ENCODE measurements at regions not wholly inside any gene's neighbourhood (a gene's known extent, or its start where the extent isn't known, plus 50 kb on each side); places are given as distances from the start of the nearest gene placed in this dataset.
"Not testable (repeated sequence)": the region's sequence is repeated elsewhere in the genome, so short reads cannot be mapped to it uniquely, and the experiment has no call there.

GRCh38 chr12:94856324-94856723, 147.2 kb downstream of the NDUFA12 start:
- no peaks in the 10 kb centered on the region for H3K9me3 ChIP-seq (ENCODE audit: control insufficient read depth in 1 of 2, low read length in 2 of 2)
- no peaks in the 10 kb centered on the region for H3K36me3 ChIP-seq (ENCODE audit: control insufficient read depth in 1 of 2, insufficient read depth in 2 of 2, low read length in 2 of 2)
- H3K4me3 ChIP-seq (ENCODE audit: low read depth in 1 of 2, low read length in 2 of 2) = no peak overlapping the region
- peaks cover 0 to 7% of the 10 kb centered on the region in 2 donors for H3K4me1 ChIP-seq (ENCODE audit: control insufficient read depth in 1 of 2, insufficient read depth in 2 of 2, low read length in 2 of 2)
- H3K27ac ChIP-seq (ENCODE audit: low read length) = no peak overlapping the region
- H3K27me3 ChIP-seq (ENCODE audit: low read depth, low read length) = no peaks in the 10 kb centered on the region

GRCh38 chr12:94855853-94856252, 147.6 kb downstream of the NDUFA12 start:
- no peak overlapping the region for H3K4me3 ChIP-seq (ENCODE audit: low read depth in 1 of 2, low read length in 2 of 2)
- H3K27me3 ChIP-seq (ENCODE audit: low read depth, low read length) = no peaks in the 10 kb centered on the region
- H3K4me1 ChIP-seq (ENCODE audit: control insufficient read depth in 1 of 2, insufficient read depth in 2 of 2, low read length in 2 of 2) = peaks cover 0 to 7% of the 10 kb centered on the region in 2 donors
- no peak overlapping the region for H3K27ac ChIP-seq (ENCODE audit: low read length)
- H3K9me3 ChIP-seq (ENCODE audit: control insufficient read depth in 1 of 2, low read length in 2 of 2) = no peaks in the 10 kb centered on the region
- no peaks in the 10 kb centered on the region for H3K36me3 ChIP-seq (ENCODE audit: control insufficient read depth in 1 of 2, insufficient read depth in 2 of 2, low read length in 2 of 2)

GRCh38 chr12:94851396-94852028, 152.0 kb downstream of the NDUFA12 start:
- no peaks in the 10 kb centered on the region for H3K36me3 ChIP-seq (ENCODE audit: control insufficient read depth in 1 of 2, insufficient read depth in 2 of 2, low read length in 2 of 2)
- H3K4me3 ChIP-seq (ENCODE audit: low read depth in 1 of 2, low read length in 2 of 2) = no peak overlapping the region
- H3K27ac ChIP-seq (ENCODE audit: low read length) = no peak overlapping the region
- H3K9me3 ChIP-seq (ENCODE audit: control insufficient read depth in 1 of 2, low read length in 2 of 2) = no peaks in the 10 kb centered on the region
- H3K4me1 ChIP-seq (ENCODE audit: control insufficient read depth in 1 of 2, insufficient read depth in 2 of 2, low read length in 2 of 2) = peaks cover 0 to 7% of the 10 kb centered on the region in 2 donors
- H3K27me3 ChIP-seq (ENCODE audit: low read depth, low read length) = no peaks in the 10 kb centered on the region

- Histone ChIP-seq H3K27me3 (ENCODE audit: low read depth, low read length) (no peaks in the 10 kb centered on the region), H3K9me3 (ENCODE audit: control insufficient read depth in 1 of 2, low read length in 2 of 2) (no peaks in the 10 kb centered on the region), H3K27ac (ENCODE audit: low read length) (no peak overlapping the region), H3K4me1 (ENCODE audit: control insufficient read depth in 1 of 2, insufficient read depth in 2 of 2, low read length in 2 of 2) (no peaks in the 10 kb centered on the region), H3K36me3 (ENCODE audit: control insufficient read depth in 1 of 2, insufficient read depth in 2 of 2, low read length in 2 of 2) (no peaks in the 10 kb centered on the region), H3K4me3 (ENCODE audit: low read depth in 1 of 2, low read length in 2 of 2) (no peak overlapping the region)
Observed at GRCh38 chr12:94849411-94849976, 154.0 kb downstream of the NDUFA12 start.

- H3K9me3 ChIP-seq (ENCODE audit: control insufficient read depth in 1 of 2, low read length in 2 of 2) = no peaks in the 10 kb centered on the region
- no peak overlapping the region for H3K27ac ChIP-seq (ENCODE audit: low read length)
- no peaks in the 10 kb centered on the region for H3K27me3 ChIP-seq (ENCODE audit: low read depth, low read length)
- no peak overlapping the region for H3K4me3 ChIP-seq (ENCODE audit: low read depth in 1 of 2, low read length in 2 of 2)
- H3K36me3 ChIP-seq (ENCODE audit: control insufficient read depth in 1 of 2, insufficient read depth in 2 of 2, low read length in 2 of 2) = no peaks in the 10 kb centered on the region
- no peaks in the 10 kb centered on the region for H3K4me1 ChIP-seq (ENCODE audit: control insufficient read depth in 1 of 2, insufficient read depth in 2 of 2, low read length in 2 of 2)
Observed at GRCh38 chr12:94848966-94849365, 154.5 kb downstream of the NDUFA12 start.

DNA sequence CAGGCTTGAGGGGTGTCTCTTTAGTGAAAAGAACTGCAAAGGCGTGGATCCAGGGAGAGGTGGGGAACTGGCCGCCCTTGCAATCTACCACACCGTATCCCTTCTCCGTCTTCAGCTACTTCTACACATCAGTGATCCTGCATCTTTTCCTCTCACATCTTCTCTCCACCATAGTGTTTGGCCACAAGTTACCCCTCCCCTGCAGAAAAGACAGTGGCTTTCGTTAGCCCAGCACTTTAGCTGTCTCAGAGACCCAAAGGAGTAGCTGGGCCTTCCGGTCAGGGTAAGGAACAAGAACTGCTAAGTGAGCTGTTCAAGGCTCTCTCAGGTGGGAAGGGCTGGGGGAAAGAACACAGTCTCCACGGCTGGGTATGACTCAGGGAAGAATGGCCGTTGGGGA, 158.4 kb downstream of the NDUFA12 start:
- H3K4me3 ChIP-seq (ENCODE audit: low read depth in 1 of 2, low read length in 2 of 2) = no peak overlapping the region
- no peaks in the 10 kb centered on the region for H3K4me1 ChIP-seq (ENCODE audit: control insufficient read depth in 1 of 2, insufficient read depth in 2 of 2, low read length in 2 of 2)
- no peaks in the 10 kb centered on the region for H3K36me3 ChIP-seq (ENCODE audit: control insufficient read depth in 1 of 2, insufficient read depth in 2 of 2, low read length in 2 of 2)
- no peak overlapping the region for H3K27ac ChIP-seq (ENCODE audit: low read length)
- H3K27me3 ChIP-seq (ENCODE audit: low read depth, low read length) = no peaks in the 10 kb centered on the region
- no peaks in the 10 kb centered on the region for H3K9me3 ChIP-seq (ENCODE audit: control insufficient read depth in 1 of 2, low read length in 2 of 2)

GRCh38 chr12:94844452-94844851, 159.0 kb downstream of the NDUFA12 start:
- Histone ChIP-seq H3K36me3 (ENCODE audit: control insufficient read depth in 1 of 2, insufficient read depth in 2 of 2, low read length in 2 of 2) (no peaks in the 10 kb centered on the region), H3K27ac (ENCODE audit: low read length) (no peak overlapping the region)

GRCh38 chr12:94841904-94842610, 161.4 kb downstream of the NDUFA12 start:
- no peak overlapping the region for H3K4me3 ChIP-seq (ENCODE audit: low read depth in 1 of 2, low read length in 2 of 2)
- H3K9me3 ChIP-seq (ENCODE audit: control insufficient read depth in 1 of 2, low read length in 2 of 2) = no peaks in the 10 kb centered on the region
- H3K27me3 ChIP-seq (ENCODE audit: low read depth, low read length) = no peaks in the 10 kb centered on the region
- no peaks in the 10 kb centered on the region for H3K4me1 ChIP-seq (ENCODE audit: control insufficient read depth in 1 of 2, insufficient read depth in 2 of 2, low read length in 2 of 2)
- no peaks in the 10 kb centered on the region for H3K36me3 ChIP-seq (ENCODE audit: control insufficient read depth in 1 of 2, insufficient read depth in 2 of 2, low read length in 2 of 2)
- H3K27ac ChIP-seq (ENCODE audit: low read length) = no peak overlapping the region

More at GRCh38 chr12:94844452-94844851, 159.0 kb downstream of the NDUFA12 start:
- Histone ChIP-seq H3K4me1 (ENCODE audit: control insufficient read depth in 1 of 2, insufficient read depth in 2 of 2, low read length in 2 of 2) (no peaks in the 10 kb centered on the region), H3K9me3 (ENCODE audit: control insufficient read depth in 1 of 2, low read length in 2 of 2) (no peaks in the 10 kb centered on the region), H3K4me3 (ENCODE audit: low read depth in 1 of 2, low read length in 2 of 2) (no peak overlapping the region), H3K27me3 (ENCODE audit: low read depth, low read length) (no peaks in the 10 kb centered on the region)

DNA sequence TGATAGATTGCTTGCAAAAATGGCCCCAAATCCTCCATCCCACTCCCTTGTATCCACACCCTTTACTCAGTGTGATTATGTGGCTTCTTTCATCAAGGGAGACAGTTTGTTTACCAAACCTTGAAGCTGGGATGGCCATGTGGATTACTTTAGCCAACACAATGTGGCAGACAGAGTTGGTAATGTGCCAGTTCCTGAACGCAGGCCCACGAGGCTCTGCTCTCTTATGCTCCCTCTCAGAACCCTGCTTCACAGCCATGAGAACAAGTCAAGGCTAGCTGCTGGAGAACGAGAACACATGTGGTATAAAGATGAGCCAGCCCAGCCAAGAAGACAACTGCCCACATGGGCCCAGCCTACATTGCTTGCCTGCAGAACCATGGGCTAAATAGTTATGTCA, 162.3 kb downstream of the NDUFA12 start:
- Histone ChIP-seq H3K4me3 (ENCODE audit: low read depth in 1 of 2, low read length in 2 of 2) (no peak overlapping the region), H3K9me3 (ENCODE audit: control insufficient read depth in 1 of 2, low read length in 2 of 2) (no peaks in the 10 kb centered on the region), H3K4me1 (ENCODE audit: control insufficient read depth in 1 of 2, insufficient read depth in 2 of 2, low read length in 2 of 2) (no peaks in the 10 kb centered on the region), H3K27ac (ENCODE audit: low read length) (no peak overlapping the region), H3K36me3 (ENCODE audit: control insufficient read depth in 1 of 2, insufficient read depth in 2 of 2, low read length in 2 of 2) (no peaks in the 10 kb centered on the region), H3K27me3 (ENCODE audit: low read depth, low read length) (no peaks in the 10 kb centered on the region)

DNA sequence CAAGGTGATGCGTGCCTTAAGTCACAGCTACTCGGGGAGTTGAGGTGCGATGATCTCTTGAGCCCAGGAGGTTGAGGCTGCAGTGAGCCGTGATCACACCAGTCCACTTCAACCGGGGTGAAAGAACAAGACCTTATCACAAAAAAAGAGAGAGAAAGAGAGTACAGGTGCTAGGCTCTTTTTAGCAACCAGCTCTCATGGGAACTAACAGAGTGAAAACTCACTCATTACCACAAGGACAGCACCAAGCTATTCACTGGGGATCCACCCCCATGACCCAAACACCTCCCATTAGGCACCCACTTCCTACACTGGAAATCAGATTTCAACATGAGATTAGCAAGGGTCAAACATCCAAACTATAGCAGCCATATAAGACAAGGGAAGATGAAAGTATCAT, 164.2 kb downstream of the NDUFA12 start:
- Histone ChIP-seq H3K27ac (ENCODE audit: low read length) (no peak overlapping the region), H3K4me1 (ENCODE audit: control insufficient read depth in 1 of 2, insufficient read depth in 2 of 2, low read length in 2 of 2) (no peaks in the 10 kb centered on the region), H3K4me3 (ENCODE audit: low read depth in 1 of 2, low read length in 2 of 2) (no peak overlapping the region), H3K9me3 (ENCODE audit: control insufficient read depth in 1 of 2, low read length in 2 of 2) (no peaks in the 10 kb centered on the region), H3K27me3 (ENCODE audit: low read depth, low read length) (no peaks in the 10 kb centered on the region), H3K36me3 (ENCODE audit: control insufficient read depth in 1 of 2, insufficient read depth in 2 of 2, low read length in 2 of 2) (no peaks in the 10 kb centered on the region)

- not testable (repeated sequence) for H3K4me3 ChIP-seq (ENCODE audit: low read depth in 1 of 2, low read length in 2 of 2); H3K4me1 ChIP-seq (ENCODE audit: control insufficient read depth in 1 of 2, insufficient read depth in 2 of 2, low read length in 2 of 2); H3K9me3 ChIP-seq (ENCODE audit: control insufficient read depth in 1 of 2, low read length in 2 of 2); H3K27me3 ChIP-seq (ENCODE audit: low read depth, low read length); H3K36me3 ChIP-seq (ENCODE audit: control insufficient read depth in 1 of 2, insufficient read depth in 2 of 2, low read length in 2 of 2); H3K27ac ChIP-seq (ENCODE audit: low read length)
Observed at GRCh38 chr12:94836952-94837670, 166.4 kb downstream of the NDUFA12 start.
